Psoas muscle (tissue), 7 donors: ENCODE measurements at regions not wholly inside any gene's neighbourhood (a gene's known extent, or its start where the extent isn't known, plus 50 kb on each side); places are given as distances from the start of the nearest gene placed in this dataset.

Source experiments
- ATAC-seq, 4 donors: fragments of 200-7000 bp; cut with Tn5 transposase; one replicate each; pipeline ENCODE4 v1.9.1; 2020; ENCODE audit warnings: moderate library complexity in 3 of 4, mild to moderate bottlenecking in 2 of 4
- DNase-seq, 2 donors: peaks; one replicate each; pipeline ENCODE4 v3.0.0-alpha.2; 2020
- H3K27ac ChIP-seq: fragments of 200-600 bp; one replicate; pipeline ENCODE4 v1.8.0; 2022
- H3K27me3 ChIP-seq, 3 donors: fragments of 200-600 bp in 1 of 3; one replicate each; pipeline versions ENCODE4 v1.6.1 to v1.8.0; 2013 to 2022; ENCODE audit warnings: low read length in 2 of 3, mild to moderate bottlenecking in 2 of 3, moderate library complexity in 1 of 3; ENCODE audit not compliant: insufficient read depth in 3 of 3
- H3K36me3 ChIP-seq, 2 donors: fragments of 200-600 bp in 1 of 2; one replicate each; pipeline versions ENCODE4 v1.6.1 to v1.8.0; 2013 to 2022; ENCODE audit warnings: low read depth in 1 of 2, mild to moderate bottlenecking in 1 of 2, moderate library complexity in 1 of 2; ENCODE audit not compliant: insufficient read depth in 1 of 2
- H3K4me1 ChIP-seq: fragments of 200-600 bp; one replicate; pipeline ENCODE4 v1.8.0; 2022
- H3K4me3 ChIP-seq: fragments of 200-600 bp; one replicate; pipeline ENCODE4 v1.8.0; 2022; ENCODE audit warnings: mild to moderate bottlenecking
- H3K9me3 ChIP-seq: fragments of 200-600 bp; one replicate; pipeline ENCODE4 v1.8.0; 2022
- CTCF ChIP-seq: fragments of 200-600 bp; IDR thresholded peaks from one replicate; pipeline ENCODE4 v1.8.0; 2022; ENCODE audit warnings: antibody characterized with exemption
- WGBS, 3 donors: extraction: QIAGEN DNeasy Blood & Tissue Kit; methylation state at CpG; one replicate each; pipeline versions ENCODE4 v1.1.6 to v1.1.7; 2013; 5-methylcytosine and 5-hydroxymethylcytosine counted together
- intact Hi-C, 2 donors: fragments of 100-400 bp; cut with DNase I; formaldehyde crosslinking; loops; one replicate each; pipeline versions ENCODE4 v1.11.0 to v1.14.2; 2022
- donor health status: healthy with polysubstance abuse.
- donor health status: DM: no; HTN: no; CAD: no; lungs with moderate emphysema.
- donor health status: Bipolar disorder and iron deficiency.
- donor health status: healthy.
- donor health status: DM: yes; HTN: yes; CAD: no.
- donor health status: DM: no; HTN: no; CAD: no.
- donor health status: DM: yes; HTN: yes; CAD: no.

GRCh38 chr6:140806431-140806830 lies 1326.3 kb upstream of the GJE1 start:
- Histone ChIP-seq H3K9me3 (no peaks in the 10 kb centered on the region), H3K36me3 (no peaks in the 10 kb centered on the region), H3K27me3 (no peaks in the 10 kb centered on the region), H3K4me1 (no peaks in the 10 kb centered on the region), H3K27ac (no peak overlapping the region), H3K4me3 (no peak overlapping the region)
- intact Hi-C loops = no loop called here
- no peak for TF ChIP-seq CTCF
- ATAC-seq (no peak), DNase-seq (no peak)
- WGBS, 3 donors = 85 to 88% (median 87%) methylated on average over 1 of the region's 1 CpG

- no peak for TF ChIP-seq CTCF
- Histone ChIP-seq H3K4me1 (no peaks in the 10 kb centered on the region), H3K36me3 (no peaks in the 10 kb centered on the region), H3K27ac (no peak overlapping the region), H3K4me3 (no peak overlapping the region), H3K9me3 (peaks cover 5% of the 10 kb centered on the region), H3K27me3 (no peaks in the 10 kb centered on the region)
- intact Hi-C loops = no loop called here
- no peak for DNase-seq
- ATAC-seq = no peak
These were observed 1338.2 kb upstream of the GJE1 start for GRCh38 chr6:140794544-140794943.

GRCh38 chr6:140790109-140790508 lies 1342.6 kb upstream of the GJE1 start:
- intact Hi-C loops = no loop called here
- DNase-seq = no peak

DNA sequence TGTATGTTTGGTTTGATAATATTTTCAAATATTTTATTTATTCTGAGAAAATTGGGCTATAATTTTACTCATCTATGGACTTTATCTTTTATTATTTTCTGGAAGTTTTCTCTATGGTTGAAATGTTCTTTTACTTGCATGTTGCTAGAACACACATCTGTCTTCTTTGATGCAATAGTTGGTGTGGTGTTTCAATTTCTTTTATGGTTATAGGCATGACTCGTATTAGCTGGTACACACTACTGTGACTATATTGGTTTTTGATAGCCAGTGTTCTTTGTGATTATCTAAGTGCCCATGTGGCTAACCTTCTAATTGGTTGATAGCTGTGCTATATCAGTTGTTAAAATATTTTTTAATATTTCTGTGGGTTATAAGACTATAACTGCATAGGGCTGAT lies 1343.3 kb upstream of the GJE1 start:
- Histone ChIP-seq H3K4me1 (no peaks in the 10 kb centered on the region), H3K9me3 (peaks cover 5% of the 10 kb centered on the region), H3K27me3 (no peaks in the 10 kb centered on the region), H3K27ac (no peak overlapping the region), H3K4me3 (no peak overlapping the region), H3K36me3 (no peaks in the 10 kb centered on the region)
- 57 to 96% (median 62%) methylated on average over 1 of the region's 1 CpG for WGBS, 3 donors
- no peak for ATAC-seq
- no peak for TF ChIP-seq CTCF
- intact Hi-C loops = no loop called here
- no peak for DNase-seq

More at GRCh38 chr6:140790109-140790508, 1342.6 kb upstream of the GJE1 start:
- no peak for ATAC-seq
- peaks cover 5% of the 10 kb centered on the region for H3K9me3 ChIP-seq
- no peaks in the 10 kb centered on the region for H3K27me3 ChIP-seq
- WGBS, 3 donors = 83 to 93% (median 88%) methylated on average over 5 of the region's 5 CpGs
- no peak overlapping the region for H3K27ac ChIP-seq
- H3K36me3 ChIP-seq = no peaks in the 10 kb centered on the region
- TF ChIP-seq CTCF = no peak
- H3K4me3 ChIP-seq = no peak overlapping the region
- H3K4me1 ChIP-seq = no peaks in the 10 kb centered on the region

DNA sequence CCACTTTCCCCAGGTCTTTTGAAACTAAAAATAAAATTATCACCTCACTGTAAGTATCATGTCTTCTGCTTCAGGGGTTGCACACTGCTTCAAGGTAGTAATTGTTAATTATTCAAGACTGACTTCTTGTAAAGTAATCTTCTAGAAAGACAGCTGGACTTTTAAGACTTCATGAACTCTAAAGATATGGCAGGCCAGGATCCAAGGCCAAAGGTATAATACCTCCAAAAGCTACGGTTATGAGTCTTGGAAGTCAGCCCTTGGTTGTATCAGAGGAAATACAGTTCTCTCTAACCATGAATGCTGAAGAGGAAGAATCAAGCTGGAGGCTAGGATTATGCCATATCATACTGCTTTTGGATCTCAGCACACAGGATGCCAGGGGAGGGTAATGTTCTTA lies 1346.8 kb upstream of the GJE1 start:
- no peaks in the 10 kb centered on the region for H3K9me3 ChIP-seq
- intact Hi-C loops = no loop called here
- no peak for TF ChIP-seq CTCF
- no peaks in the 10 kb centered on the region for H3K36me3 ChIP-seq
- H3K27me3 ChIP-seq = no peaks in the 10 kb centered on the region
- WGBS, 3 donors = 25 to 39% (median 27%) methylated on average over 1 of the region's 1 CpG
- H3K4me3 ChIP-seq = no peak overlapping the region
- H3K4me1 ChIP-seq = no peaks in the 10 kb centered on the region
- no peak overlapping the region for H3K27ac ChIP-seq
- DNase-seq (no peak), ATAC-seq (no peak)
